Right lobe of liver (tissue), 6 donors: ENCODE measurements at regions not wholly inside any gene's neighbourhood (a gene's known extent, or its start where the extent isn't known, plus 50 kb on each side); places are given as distances from the start of the nearest gene placed in this dataset.

Source experiments
- ATAC-seq, 4 donors: fragments of 200-7000 bp; cut with Tn5 transposase; one replicate each; pipeline ENCODE4 v1.9.1; 2020; ENCODE audit warnings: mild to moderate bottlenecking in 4 of 4, moderate library complexity in 4 of 4
- DNase-seq, 3 donors: peaks; one replicate each; pipeline ENCODE4 v3.0.0-alpha.2; 2020
- H3K27ac ChIP-seq, 3 donors: fragments of 200-600 bp; one replicate each; pipeline ENCODE4 v1.8.0; 2022
- H3K27me3 ChIP-seq, 2 donors: fragments of 200-600 bp; one replicate each; pipeline ENCODE4 v1.8.0; 2022
- H3K36me3 ChIP-seq, 4 donors: fragments of 200-600 bp; sonication (generic) in 1 of 4; one replicate each; pipeline versions ENCODE4 v1.5.1 to v1.8.0; 2017 to 2022; ENCODE audit warnings: control low read depth in 1 of 4
- H3K4me1 ChIP-seq, 4 donors: fragments of 200-600 bp; sonication (generic) in 1 of 4; one replicate each; pipeline versions ENCODE4 v1.5.1 to v1.8.0; 2017 to 2022; ENCODE audit warnings: control low read depth in 1 of 4
- H3K4me3 ChIP-seq, 3 donors: fragments of 200-600 bp; one replicate each; pipeline ENCODE4 v1.8.0; 2022
- H3K9me3 ChIP-seq, 4 donors: fragments of 200-600 bp; sonication (generic) in 1 of 4; one replicate each; pipeline versions ENCODE4 v1.5.1 to v1.8.0; 2017 to 2022; ENCODE audit warnings: control low read depth in 1 of 4
- CTCF ChIP-seq, 4 donors: fragments of 200-600 bp in 3 of 4; fragments of 450-650 bp in 1 of 4; IDR thresholded peaks; one replicate each; pipeline versions ENCODE4 v1.5.1 to v1.8.0; 2016 to 2022; ENCODE audit warnings: antibody characterized with exemption in 4 of 4, mild to moderate bottlenecking in 2 of 4
- POLR2A ChIP-seq: fragments of 450-650 bp; IDR thresholded peaks from one replicate; pipeline ENCODE4 v1.6.1; 2017; ENCODE audit warnings: antibody characterized with exemption, mild to moderate bottlenecking
- WGBS: methylation state at CpG from one replicate; pipeline ENCODE4 v1.1.6; 2018; ENCODE audit warnings: low coverage, low lambda C conversion rate; ENCODE audit not compliant: insufficient coverage; ENCODE audit errors: missing lambda C conversion rate; 5-methylcytosine and 5-hydroxymethylcytosine counted together
- intact Hi-C, 2 donors: fragments of 100-400 bp; cut with DNase I; formaldehyde crosslinking; loops; one replicate each; pipeline versions ENCODE4 v1.11.2 to v1.14.1; 2022
- donor health status: DM: no; HTN: yes; CAD: no.
- donor health status: DM: no; HTN: no; CAD: no.
- donor health status: DM: no; HTN: no; CAD: no.
- donor health status: DM: no; HTN: yes; CAD: no.
- donor health status: DM: no; HTN: yes; CAD: no.

- ATAC-seq (no peak), DNase-seq (no peak)
- H3K9me3 ChIP-seq = no peaks in the 10 kb centered on the region
- no peaks in the 10 kb centered on the region for H3K27me3 ChIP-seq
- H3K4me3 ChIP-seq = no peak overlapping the region
- no peaks in the 10 kb centered on the region for H3K4me1 ChIP-seq
- no peak for TF ChIP-seq POLR2A
- no peak for TF ChIP-seq CTCF (IDR thresholded peaks at IDR 0.05)
- H3K27ac ChIP-seq = no peak overlapping the region
- WGBS = no CpG with 5 or more reads among the region's 1 CpG
- no peaks in the 10 kb centered on the region for H3K36me3 ChIP-seq
- intact Hi-C loops = no loop called here
Measured at GRCh38 chr10:123316776-123317175, 162.6 kb downstream of the BUB3 start.

- TF ChIP-seq CTCF (IDR thresholded peaks at IDR 0.05) = no peak
- no CpG with 5 or more reads among the region's 1 CpG for WGBS
- Histone ChIP-seq H3K36me3 (no peaks in the 10 kb centered on the region), H3K9me3 (no peaks in the 10 kb centered on the region), H3K27ac (no peak overlapping the region), H3K4me3 (no peak overlapping the region), H3K4me1 (no peaks in the 10 kb centered on the region), H3K27me3 (no peaks in the 10 kb centered on the region)
- intact Hi-C loops = no loop called here
- ATAC-seq (no peak), DNase-seq (no peak)
Measured at GRCh38 chr10:123318516-123318915, 164.3 kb downstream of the BUB3 start.

- WGBS = 49% methylated on average over 3 of the region's 3 CpGs
- intact Hi-C loops = no loop called here
- DNase-seq (no peak), ATAC-seq (no peak)
- TF ChIP-seq POLR2A (no peak), CTCF (IDR thresholded peaks at IDR 0.05) (no peak)
- Histone ChIP-seq H3K27ac (no peak overlapping the region), H3K4me3 (no peak overlapping the region), H3K36me3 (no peaks in the 10 kb centered on the region), H3K27me3 (no peaks in the 10 kb centered on the region), H3K9me3 (no peaks in the 10 kb centered on the region), H3K4me1 (no peaks in the 10 kb centered on the region)
Measured at GRCh38 chr10:123320091-123320490, 165.9 kb downstream of the BUB3 start.

GRCh38 chr10:123323884-123324283 is 169.7 kb downstream of the BUB3 start:
- H3K4me3 ChIP-seq = no peak overlapping the region
- DNase-seq (no peak), ATAC-seq (no peak)
- WGBS = 12% methylated on average over 2 of the region's 3 CpGs
- H3K27ac ChIP-seq = no peak overlapping the region
- no peak for TF ChIP-seq CTCF (IDR thresholded peaks at IDR 0.05)
- TF ChIP-seq POLR2A = no peak
- no peaks in the 10 kb centered on the region for H3K36me3 ChIP-seq
- no peaks in the 10 kb centered on the region for H3K4me1 ChIP-seq
- H3K9me3 ChIP-seq = no peaks in the 10 kb centered on the region
- intact Hi-C loops = no loop called here
- no peaks in the 10 kb centered on the region for H3K27me3 ChIP-seq

- TF ChIP-seq CTCF (IDR thresholded peaks at IDR 0.05) (no peak), POLR2A (no peak)
- ATAC-seq (no peak), DNase-seq (no peak)
- H3K27ac ChIP-seq = no peak overlapping the region
- 35% methylated on average over 2 of the region's 2 CpGs for WGBS
- no peaks in the 10 kb centered on the region for H3K4me1 ChIP-seq
- H3K27me3 ChIP-seq = no peaks in the 10 kb centered on the region
- H3K9me3 ChIP-seq = no peaks in the 10 kb centered on the region
- intact Hi-C loops = no loop called here
- no peaks in the 10 kb centered on the region for H3K36me3 ChIP-seq
- H3K4me3 ChIP-seq = no peak overlapping the region
Measured at GRCh38 chr10:123325663-123326190, 171.5 kb downstream of the BUB3 start.
